Kidney epithelial cell (primary cell): ENCODE measurements at regions not wholly inside any gene's neighbourhood (a gene's known extent, or its start where the extent isn't known, plus 50 kb on each side); places are given as distances from the start of the nearest gene placed in this dataset.

Experiments
- DNase-seq: peaks from one replicate; pipeline ENCODE4 v3.0.0-alpha.2; 2010; ENCODE audit warnings: low read depth
- H3K27me3 ChIP-seq: 2 replicates; pipeline ENCODE4 v1.6.0; 2011; ENCODE audit warnings: low read length; ENCODE audit not compliant: control insufficient read depth, insufficient read depth
- H3K36me3 ChIP-seq: 2 replicates; pipeline ENCODE4 v1.5.1; 2011; ENCODE audit warnings: low read length; ENCODE audit not compliant: control insufficient read depth, insufficient read depth
- H3K4me3 ChIP-seq: 2 replicates; pipeline ENCODE4 v1.5.1; 2011; ENCODE audit warnings: low read depth, mild to moderate bottlenecking, control low read depth, low read length
- CTCF ChIP-seq: IDR thresholded peaks from 2 replicates; pipeline ENCODE4 v1.5.1; 2011; ENCODE audit warnings: mild to moderate bottlenecking, moderate library complexity, low read length, control low read depth, inconsistent platforms; ENCODE audit not compliant: insufficient read depth, poor library complexity, severe bottlenecking

- Histone ChIP-seq H3K36me3 (no peaks in the 10 kb centered on the region), H3K4me3 (no peak overlapping the region), H3K27me3 (peaks cover 2% of the 10 kb centered on the region)
- no peak for DNase-seq
- no peak for TF ChIP-seq CTCF
These were observed 84.8 kb upstream of the CACNA1E start for GRCh38 chr1:181398544-181398943.

GRCh38 chr1:181405584-181405983 is 77.7 kb upstream of the CACNA1E start:
- DNase-seq, result no peak
- no peak for TF ChIP-seq CTCF

GRCh38 chr1:181406989-181407388 is 76.3 kb upstream of the CACNA1E start:
- H3K27me3 ChIP-seq, result no peaks in the 10 kb centered on the region
- H3K4me3 ChIP-seq, result no peak overlapping the region
- TF ChIP-seq CTCF, result no peak
- no peak for DNase-seq
- no peaks in the 10 kb centered on the region for H3K36me3 ChIP-seq

More at GRCh38 chr1:181405584-181405983, 77.7 kb upstream of the CACNA1E start:
- H3K4me3 ChIP-seq, result no peak overlapping the region
- H3K36me3 ChIP-seq, result no peaks in the 10 kb centered on the region
- H3K27me3 ChIP-seq, result no peaks in the 10 kb centered on the region

GRCh38 chr1:181409981-181410380 is 73.3 kb upstream of the CACNA1E start:
- DNase-seq, result no peak
- no peak for TF ChIP-seq CTCF
- no peak overlapping the region for H3K4me3 ChIP-seq

GRCh38 chr1:181412746-181413145 is 70.6 kb upstream of the CACNA1E start:
- no peak for DNase-seq
- no peak overlapping the region for H3K4me3 ChIP-seq
- H3K27me3 ChIP-seq, result no peaks in the 10 kb centered on the region
- H3K36me3 ChIP-seq, result no peaks in the 10 kb centered on the region
- TF ChIP-seq CTCF, result no peak

More at GRCh38 chr1:181409981-181410380, 73.3 kb upstream of the CACNA1E start:
- H3K27me3 ChIP-seq, result no peaks in the 10 kb centered on the region
- no peaks in the 10 kb centered on the region for H3K36me3 ChIP-seq

- Histone ChIP-seq H3K27me3 (no peaks in the 10 kb centered on the region), H3K36me3 (no peaks in the 10 kb centered on the region), H3K4me3 (no peak overlapping the region)
- DNase-seq, result no peak
- no peak for TF ChIP-seq CTCF
These were observed 70.0 kb upstream of the CACNA1E start for GRCh38 chr1:181413195-181413815.
